ENCODE measurements at regions not wholly inside any gene's neighbourhood (a gene's known extent, or its start where the extent isn't known, plus 50 kb on each side); places are given as distances from the start of the nearest gene placed in this dataset.

GRCh38 chr5:83001796-83002381, 75.3 kb downstream of the TMEM167A start:
- no peak for TF ChIP-seq CTCF (IDR thresholded peaks at IDR 0.05; ENCODE audit: borderline replicate concordance, insufficient read depth, low read depth, low read length)
- H3K4me3 ChIP-seq (ENCODE audit: low read depth, low read length) = no peak overlapping the region

DNA sequence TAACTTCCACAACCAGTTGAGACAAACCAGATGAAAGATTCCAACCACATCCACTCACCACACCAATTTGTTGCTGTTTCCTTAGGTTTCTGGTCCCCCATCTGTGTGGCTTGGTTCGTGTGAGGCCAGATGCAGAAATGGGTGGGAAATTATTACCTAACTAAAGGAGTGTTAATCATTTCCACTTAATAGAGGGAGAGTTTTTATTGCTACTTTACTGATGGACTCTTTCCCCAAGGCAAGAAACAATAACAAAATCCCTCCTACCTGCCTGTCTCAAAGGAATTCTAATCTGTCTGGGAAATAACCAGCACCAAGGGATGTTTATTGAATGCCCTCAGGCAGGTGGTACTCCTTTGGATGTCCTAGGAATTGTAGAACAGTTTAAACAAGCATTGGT, 76.3 kb downstream of the TMEM167A start:
- H3K4me3 ChIP-seq (ENCODE audit: low read depth, low read length) = no peak overlapping the region
- no peak for TF ChIP-seq CTCF (IDR thresholded peaks at IDR 0.05; ENCODE audit: borderline replicate concordance, insufficient read depth, low read depth, low read length)

DNA sequence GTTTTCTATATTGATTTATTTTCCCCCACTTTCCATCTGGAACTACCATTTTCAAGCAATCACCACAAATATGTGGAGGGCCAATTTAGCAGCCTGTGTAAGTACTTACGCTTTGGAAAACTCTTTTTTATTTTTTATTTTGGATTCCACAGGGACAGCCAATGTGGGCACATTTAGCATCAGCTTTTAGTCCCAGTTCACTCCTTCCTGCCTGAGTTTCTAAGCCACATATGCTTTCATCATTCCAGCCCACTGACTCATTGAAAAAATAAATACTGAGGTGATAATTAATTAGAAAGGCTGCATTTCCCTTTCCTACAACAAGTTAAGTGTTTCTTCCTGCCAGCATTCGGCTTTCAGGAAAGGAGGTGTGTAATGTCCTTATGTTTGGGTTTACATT, 76.8 kb downstream of the TMEM167A start:
- TF ChIP-seq CTCF (IDR thresholded peaks at IDR 0.05; ENCODE audit: borderline replicate concordance, insufficient read depth, low read depth, low read length) = no peak
- H3K4me3 ChIP-seq (ENCODE audit: low read depth, low read length) = no peak overlapping the region

GRCh38 chr5:82993416-82993815, 83.8 kb downstream of the TMEM167A start:
- no peak for TF ChIP-seq CTCF (IDR thresholded peaks at IDR 0.05; ENCODE audit: borderline replicate concordance, insufficient read depth, low read depth, low read length)
- H3K4me3 ChIP-seq (ENCODE audit: low read depth, low read length) = no peak overlapping the region

- TF ChIP-seq CTCF (IDR thresholded peaks at IDR 0.05; ENCODE audit: borderline replicate concordance, insufficient read depth, low read depth, low read length) = no peak
- H3K4me3 ChIP-seq (ENCODE audit: low read depth, low read length) = no peak overlapping the region
Measured at GRCh38 chr5:82992646-82993045, 84.5 kb downstream of the TMEM167A start.

DNA sequence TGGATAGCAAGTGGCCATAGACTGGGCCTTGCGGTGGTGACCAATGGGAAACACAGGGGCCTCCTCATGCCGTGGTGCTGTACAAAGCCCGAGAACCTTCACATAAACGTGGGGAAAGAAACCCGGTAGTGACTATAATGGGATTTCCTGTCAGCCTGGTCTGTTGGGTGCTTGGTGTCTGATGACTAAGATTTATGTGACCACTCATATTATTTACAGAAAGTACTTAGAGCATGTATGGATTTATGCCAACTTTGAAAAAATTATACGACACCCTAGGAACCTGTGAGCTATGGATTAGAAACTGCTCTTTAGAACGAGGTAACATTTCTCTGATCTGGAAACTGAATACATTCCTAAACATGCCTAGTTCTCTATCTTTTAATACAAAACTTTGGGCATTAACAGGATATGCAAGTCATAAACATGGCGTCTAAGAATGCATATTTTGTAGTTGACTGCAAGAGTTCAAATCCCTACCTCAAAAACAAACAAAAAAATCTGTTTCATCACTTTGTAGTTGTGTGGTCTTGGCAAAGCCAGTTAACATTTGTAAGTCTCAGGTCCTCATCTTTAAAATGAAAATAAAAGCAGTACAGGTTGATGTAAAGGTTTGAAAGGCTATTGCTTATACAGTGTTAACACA, 85.4 kb downstream of the TMEM167A start:
- H3K4me3 ChIP-seq (ENCODE audit: low read depth, low read length) = no peak overlapping the region
- TF ChIP-seq CTCF (IDR thresholded peaks at IDR 0.05; ENCODE audit: borderline replicate concordance, insufficient read depth, low read depth, low read length) = no peak

GRCh38 chr5:82991059-82991458, 86.1 kb downstream of the TMEM167A start:
- H3K4me3 ChIP-seq (ENCODE audit: low read depth, low read length) = no peak overlapping the region
- TF ChIP-seq CTCF (IDR thresholded peaks at IDR 0.05; ENCODE audit: borderline replicate concordance, insufficient read depth, low read depth, low read length) = no peak

Data from GM12875 (cell line).